ENCODE measurements at regions not wholly inside any gene's neighbourhood (a gene's known extent, or its start where the extent isn't known, plus 50 kb on each side); places are given as distances from the start of the nearest gene placed in this dataset.

GRCh38 chr4:23484689-23485088 lies 405.2 kb downstream of the PPARGC1A start:
- no peak for TF ChIP-seq CTCF (IDR thresholded peaks at IDR 0.05; ENCODE audit: borderline replicate concordance, extremely low read depth, low read length, poor library complexity, severe bottlenecking)
- TF ChIP-seq EZH2 (IDR thresholded peaks at IDR 0.05; ENCODE audit: borderline replicate concordance, low read depth, low read length, severe bottlenecking): no peak

Data from DND-41 (cell line).